GM23338 (cell line): ENCODE measurements at regions not wholly inside any gene's neighbourhood (a gene's known extent, or its start where the extent isn't known, plus 50 kb on each side); places are given as distances from the start of the nearest gene placed in this dataset.

Experiments used
- ATAC-seq: fragments of 200-7000 bp; cut with Tn5 transposase; 3 replicates; pipeline ENCODE4 v1.9.1; 2020
- DNase-seq: peaks from one replicate; pipeline ENCODE4 v3.0.0-alpha.2; 2015; ENCODE audit warnings: low spot score
- H2AFZ ChIP-seq: fragments of 200-600 bp; sonication (generic); 2 replicates; pipeline ENCODE4 v1.8.0; 2016; ENCODE audit warnings: antibody characterized with exemption, mild to moderate bottlenecking, moderate library complexity
- H3F3A ChIP-seq: fragments of 200-600 bp; sonication (generic); replicated peaks from 2 replicates; pipeline ENCODE4 v1.8.0; 2017; ENCODE audit warnings: antibody characterized with exemption, mixed run types, low read depth
- H3K27ac ChIP-seq: fragments of 200-600 bp; sonication (generic); 2 replicates; pipeline ENCODE4 v1.6.1; 2016; ENCODE audit warnings: low read depth
- H3K27me3 ChIP-seq: fragments of 200-600 bp; sonication (generic); 2 replicates; pipeline ENCODE4 v1.8.0; 2016; ENCODE audit warnings: mild to moderate bottlenecking, mixed run types, moderate library complexity; ENCODE audit not compliant: insufficient read depth
- H3K36me3 ChIP-seq: fragments of 200-600 bp; sonication (generic); 2 replicates; pipeline ENCODE4 v1.8.0; 2016; ENCODE audit warnings: mild to moderate bottlenecking; ENCODE audit not compliant: insufficient read depth
- H3K4me1 ChIP-seq: fragments of 200-600 bp; sonication (generic); 2 replicates; pipeline ENCODE4 v1.8.0; 2016; ENCODE audit warnings: mild to moderate bottlenecking, moderate library complexity; ENCODE audit not compliant: insufficient read depth
- H3K4me2 ChIP-seq: fragments of 200-600 bp; sonication (generic); 2 replicates; pipeline ENCODE4 v1.7.1; 2017; ENCODE audit warnings: mixed run types
- H3K4me3 ChIP-seq: fragments of 200-600 bp; sonication (generic); 2 replicates; pipeline ENCODE4 v1.6.1; 2016; ENCODE audit warnings: mixed run types
- H3K79me2 ChIP-seq: fragments of 200-600 bp; sonication (generic); replicated peaks from 2 replicates; pipeline ENCODE4 v1.8.0; 2017; ENCODE audit warnings: mild to moderate bottlenecking; ENCODE audit not compliant: insufficient read depth
- H3K9me2 ChIP-seq: fragments of 200-600 bp; sonication (generic); 2 replicates; pipeline ENCODE4 v1.8.0; 2017; ENCODE audit not compliant: insufficient read depth
- H4K20me1 ChIP-seq: fragments of 200-600 bp; sonication (generic); replicated peaks from 2 replicates; pipeline ENCODE4 v1.8.0; 2017; ENCODE audit warnings: mild to moderate bottlenecking; ENCODE audit not compliant: insufficient read depth
- H3K27ac Mint-ChIP-seq: 2 replicates; pipeline ENCODE4 v1.8.0; 2020; ENCODE audit warnings: inconsistent platforms, mild to moderate bottlenecking, moderate library complexity, mixed read lengths
- H3K27me3 Mint-ChIP-seq: 3 replicates; pipeline ENCODE4 v1.8.0; 2022; ENCODE audit warnings: low read depth, mild to moderate bottlenecking, moderate library complexity, mixed read lengths, inconsistent platforms; ENCODE audit not compliant: insufficient read depth, poor library complexity
- H3K36me3 Mint-ChIP-seq: 3 replicates; pipeline ENCODE4 v1.8.0; 2021; ENCODE audit warnings: low read depth, mild to moderate bottlenecking, inconsistent platforms, moderate library complexity, mixed read lengths
- H3K4me1 Mint-ChIP-seq: 3 replicates; pipeline ENCODE4 v1.8.0; 2020; ENCODE audit warnings: mild to moderate bottlenecking, inconsistent platforms, mixed read lengths
- H3K4me3 Mint-ChIP-seq: 3 replicates; pipeline ENCODE4 v1.8.0; 2021; ENCODE audit warnings: moderate library complexity, mild to moderate bottlenecking, inconsistent platforms, mixed read lengths
- H3K9me3 Mint-ChIP-seq: 3 replicates; pipeline ENCODE4 v1.8.0; 2020; ENCODE audit warnings: moderate library complexity, mild to moderate bottlenecking, inconsistent platforms, mixed read lengths
- CREB1 ChIP-seq: fragments of 250-450 bp; sonication (Bioruptor Pico); IDR thresholded peaks from 2 replicates; pipeline ENCODE4 v1.5.0; 2020; ENCODE audit warnings: low read depth, mild to moderate bottlenecking, moderate library complexity
- ETS1 ChIP-seq: IDR thresholded peaks from 2 replicates; pipeline ENCODE4 v1.6.1; 2016; ENCODE audit warnings: antibody characterized with exemption
- EZH2 ChIP-seq: fragments of 200-600 bp; sonication (generic); IDR thresholded peaks from one replicate; pipeline ENCODE4 v1.8.0; 2017; ENCODE audit warnings: antibody characterized with exemption, mild to moderate bottlenecking, low read depth; ENCODE audit not compliant: unreplicated experiment
- EZH2phosphoT487 ChIP-seq: fragments of 200-600 bp; sonication (generic); IDR thresholded peaks from one replicate; pipeline ENCODE4 v1.8.1; 2018; ENCODE audit warnings: antibody characterized with exemption; ENCODE audit not compliant: unreplicated experiment
- POLR2AphosphoS5 ChIP-seq: IDR thresholded peaks from 2 replicates; pipeline ENCODE4 v1.6.1; 2016; ENCODE audit warnings: antibody characterized with exemption, low read depth
- STAT1 ChIP-seq: IDR thresholded peaks from one replicate; pipeline ENCODE4 v1.6.1; 2016; ENCODE audit warnings: antibody characterized with exemption; ENCODE audit not compliant: unreplicated experiment
- ZNF114 ChIP-seq: fragments of 250-450 bp; sonication (Bioruptor Pico); IDR thresholded peaks from 2 replicates; pipeline ENCODE4 v1.5.0; 2020; ENCODE audit warnings: mild to moderate bottlenecking, moderate library complexity
- ZNF331 ChIP-seq: fragments of 250-450 bp; sonication (Bioruptor Pico); IDR thresholded peaks from 2 replicates; pipeline ENCODE4 v1.5.0; 2020; ENCODE audit warnings: low read depth, mild to moderate bottlenecking, moderate library complexity
- ZNF462 ChIP-seq: fragments of 250-450 bp; sonication (Bioruptor Pico); IDR thresholded peaks from 2 replicates; pipeline ENCODE4 v1.5.0; 2020; ENCODE audit warnings: mild to moderate bottlenecking, moderate library complexity

- no peak for TF ChIP-seq ETS1
- no peak for TF ChIP-seq ZNF114 (CRISPR knock-in tag)
These were observed 85.1 kb upstream of the ZBTB20 start (continued) for GRCh38 chr3:115232167-115232566.

GRCh38 chr3:115233021-115233420 is 85.9 kb upstream of the ZBTB20 start:
- TF ChIP-seq ETS1, result no peak
- TF ChIP-seq ZNF462 (CRISPR knock-in tag), result no peak
- TF ChIP-seq STAT1, result no peak
- TF ChIP-seq POLR2AphosphoS5, result no peak
- no peak for TF ChIP-seq EZH2phosphoT487
- TF ChIP-seq ZNF114 (CRISPR knock-in tag), result no peak
- no peak for TF ChIP-seq EZH2
- no peak for TF ChIP-seq CREB1 (CRISPR knock-in tag)
- TF ChIP-seq ZNF331 (CRISPR knock-in tag), result no peak
- Mint-ChIP-seq H3K36me3 (no peaks in the 10 kb centered on the region), H3K4me1 (no peaks in the 10 kb centered on the region), H3K4me3 (no peak overlapping the region), H3K27ac (no peak overlapping the region), H3K27me3 (peaks cover 4% of the 10 kb centered on the region), H3K9me3 (no peaks in the 10 kb centered on the region)
- H3K27me3 ChIP-seq, result no peaks in the 10 kb centered on the region
- no peaks in the 10 kb centered on the region for H3K4me1 ChIP-seq
- no peak for ATAC-seq
- no peak overlapping the region for H3K27ac ChIP-seq
- no peak overlapping the region for H3K4me3 ChIP-seq
- DNase-seq, result no peak
- H3K79me2 ChIP-seq, result no peaks in the 10 kb centered on the region
- no peaks in the 10 kb centered on the region for H3K9me2 ChIP-seq
- no peaks in the 10 kb centered on the region for H3F3A ChIP-seq
- H3K4me2 ChIP-seq, result no peak overlapping the region
- no peaks in the 10 kb centered on the region for H4K20me1 ChIP-seq
- H3K36me3 ChIP-seq, result no peaks in the 10 kb centered on the region
- H2AFZ ChIP-seq, result no peak overlapping the region; the same call in 1 of the 2 replicates
